HCEC 1CT (cell line): ENCODE measurements at regions not wholly inside any gene's neighbourhood (a gene's known extent, or its start where the extent isn't known, plus 50 kb on each side); places are given as distances from the start of the nearest gene placed in this dataset.

ENCODE experiments used
- DNase-seq: peaks from one replicate; pipeline ENCODE4 v3.0.0-alpha.2; 2017

DNA sequence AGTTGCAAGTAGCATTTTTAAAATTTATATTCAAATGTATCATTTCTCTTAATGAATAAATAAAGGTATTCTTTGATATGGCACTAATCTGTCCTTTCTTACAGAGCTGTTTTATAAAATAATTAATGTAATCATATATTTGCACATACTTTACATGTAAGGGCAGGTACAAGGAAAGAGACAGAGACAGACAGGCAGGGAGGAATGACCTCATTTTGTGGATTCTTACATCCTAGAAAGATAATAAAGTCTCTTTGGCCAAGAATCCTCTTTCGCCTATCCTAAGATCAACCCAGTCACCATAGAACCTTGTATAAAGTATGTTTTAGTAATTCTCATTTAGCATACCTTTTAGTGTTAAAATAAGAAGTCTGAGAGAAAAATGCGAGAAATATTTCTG lies 98.5 kb upstream of the CTSO start:
- DNase-seq, result no peak

- no peak for DNase-seq
Observed at GRCh38 chr4:156038772-156039171, 85.1 kb upstream of the CTSO start.

GRCh38 chr4:156036496-156036895 lies 82.8 kb upstream of the CTSO start:
- DNase-seq, result no peak

- no peak for DNase-seq
Observed at GRCh38 chr4:156029691-156030090, 76.0 kb upstream of the CTSO start.

DNA sequence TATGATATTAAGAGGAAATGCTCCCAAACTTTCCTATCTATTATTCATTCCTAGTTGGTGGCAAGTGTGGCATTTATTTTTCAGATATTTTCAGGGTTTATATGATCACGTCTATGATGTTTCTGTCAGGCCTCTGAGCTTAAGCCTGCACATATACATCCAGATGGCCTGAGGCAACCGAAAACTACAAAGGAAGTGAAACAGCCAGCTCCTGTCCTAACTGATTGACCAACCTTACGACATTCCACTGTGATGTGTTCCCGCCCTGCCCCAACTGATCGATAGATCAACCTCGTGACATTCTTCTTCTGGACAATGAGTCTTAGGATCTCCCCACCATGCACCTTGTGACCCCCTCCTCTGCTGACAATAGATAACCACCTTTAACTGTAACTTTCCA lies 67.6 kb upstream of the CTSO start:
- no peak for DNase-seq

DNA sequence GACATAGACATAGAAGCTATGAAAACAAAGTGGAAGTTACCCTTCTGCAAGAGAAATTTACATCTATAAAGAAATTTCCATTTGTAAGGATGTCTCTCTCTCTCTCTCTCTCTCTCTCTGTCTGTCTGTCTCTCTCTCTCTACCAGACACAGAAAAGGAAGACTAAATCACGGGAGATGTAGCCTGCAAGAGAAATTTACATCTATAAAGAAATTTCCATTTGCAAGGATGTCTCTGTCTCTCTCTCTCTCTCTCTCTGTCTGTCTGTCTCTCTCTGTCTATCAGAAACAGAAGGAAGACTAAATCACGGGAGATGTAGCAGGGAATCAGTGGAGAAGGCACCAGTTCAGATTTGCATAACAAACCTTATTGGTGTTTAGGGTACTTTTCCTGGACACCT lies 65.6 kb upstream of the CTSO start:
- DNase-seq, result no peak

- DNase-seq, result no peak
Observed at GRCh38 chr4:156018383-156018782, 64.7 kb upstream of the CTSO start.

DNA sequence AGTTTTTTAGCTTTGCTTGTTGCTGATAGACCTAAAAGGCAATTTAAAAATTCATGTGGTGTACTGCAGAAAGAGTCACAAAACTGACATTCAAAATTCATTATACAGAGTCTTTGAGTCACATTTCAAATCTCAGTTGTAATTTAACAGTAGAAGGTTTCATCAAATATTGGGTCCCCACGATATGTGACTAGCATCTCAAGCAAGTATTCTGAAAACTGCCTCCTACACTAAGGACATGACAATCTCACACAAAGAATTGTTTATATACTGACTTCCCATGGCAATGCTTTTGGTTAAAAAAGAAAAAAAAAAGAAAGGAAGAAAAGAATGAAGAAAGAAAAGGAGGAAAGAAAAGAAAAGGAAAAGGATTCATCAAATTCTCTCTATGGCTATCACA lies 62.1 kb upstream of the CTSO start:
- DNase-seq, result no peak

- no peak for DNase-seq
Observed at GRCh38 chr4:156006192-156006591, 52.5 kb upstream of the CTSO start.
